SH-SY5Y (cell line): ENCODE measurements at regions not wholly inside any gene's neighbourhood (a gene's known extent, or its start where the extent isn't known, plus 50 kb on each side); places are given as distances from the start of the nearest gene placed in this dataset.

ENCODE experiments used
- GATA2 ChIP-seq: IDR thresholded peaks from 2 replicates; pipeline ENCODE4 v1.6.1; 2011; ENCODE audit warnings: mild to moderate bottlenecking, low read depth, low read length
- GATA3 ChIP-seq: IDR thresholded peaks from 2 replicates; pipeline ENCODE4 v1.6.1; 2011; ENCODE audit warnings: low read depth, mild to moderate bottlenecking, low read length, moderate library complexity

- TF ChIP-seq GATA3 = no peak
- no peak for TF ChIP-seq GATA2
Observed at GRCh38 chr9:19513671-19514275, 105.0 kb downstream of the ACER2 start.
